ENCODE measurements at regions not wholly inside any gene's neighbourhood (a gene's known extent, or its start where the extent isn't known, plus 50 kb on each side); places are given as distances from the start of the nearest gene placed in this dataset.
A peak's percentile ranks its signal among the peaks of the same experiment; 100 is the strongest.
"Not testable (repeated sequence)": the region's sequence is repeated elsewhere in the genome, so short reads cannot be mapped to it uniquely, and the experiment has no call there.

- DNase-seq (ENCODE audit: low read depth, low spot score), result no peak
Observed at GRCh38 chr3:167001374-167001773, 378.7 kb downstream of the ZBBX start.

GRCh38 chr3:166993015-166993630 is 387.0 kb downstream of the ZBBX start:
- DNase-seq (ENCODE audit: low read depth, low spot score), result no peak

DNA sequence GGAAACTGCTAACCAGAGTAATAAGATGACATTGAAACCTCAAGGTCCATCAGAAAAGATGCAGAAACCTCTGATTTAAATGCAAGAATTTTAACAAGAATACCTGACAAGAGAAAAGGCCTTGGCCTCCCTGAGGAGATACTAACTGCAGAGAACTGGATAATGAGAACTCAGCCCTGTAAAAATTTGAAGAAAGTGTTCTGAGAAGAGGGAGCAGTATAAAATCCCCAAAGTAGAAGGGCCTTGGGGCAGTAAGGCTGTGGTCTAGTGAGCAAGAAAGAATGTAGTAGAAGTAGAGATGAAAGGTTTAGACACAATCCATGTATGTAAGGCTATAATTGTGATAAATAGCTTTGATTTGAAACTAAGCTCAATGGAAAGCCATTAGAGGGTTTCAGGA is 394.1 kb downstream of the ZBBX start:
- no peak for DNase-seq (ENCODE audit: low read depth, low spot score)

DNA sequence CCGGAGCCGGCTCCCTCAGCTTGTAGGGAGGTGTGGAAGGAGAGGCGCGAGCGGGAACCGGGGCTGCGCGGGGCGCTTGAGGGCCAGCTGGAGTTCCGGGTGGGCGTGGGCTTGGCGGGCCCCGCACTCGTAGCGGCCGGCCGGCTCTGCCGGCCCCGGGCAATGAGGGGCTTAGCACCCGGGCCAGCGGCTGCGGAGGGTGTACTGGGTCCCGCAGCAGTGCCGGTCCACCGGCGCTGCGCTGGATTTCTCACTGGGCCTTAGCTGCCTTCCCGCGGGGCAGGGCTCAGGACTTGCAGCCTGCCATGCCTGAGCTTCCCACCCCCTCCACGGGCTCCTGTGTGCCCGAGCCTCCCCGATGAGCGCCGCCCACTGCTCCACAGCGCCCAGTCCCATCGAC is 404.3 kb downstream of the ZBBX start:
- not testable (repeated sequence) for DNase-seq (ENCODE audit: low read depth, low spot score)

DNA sequence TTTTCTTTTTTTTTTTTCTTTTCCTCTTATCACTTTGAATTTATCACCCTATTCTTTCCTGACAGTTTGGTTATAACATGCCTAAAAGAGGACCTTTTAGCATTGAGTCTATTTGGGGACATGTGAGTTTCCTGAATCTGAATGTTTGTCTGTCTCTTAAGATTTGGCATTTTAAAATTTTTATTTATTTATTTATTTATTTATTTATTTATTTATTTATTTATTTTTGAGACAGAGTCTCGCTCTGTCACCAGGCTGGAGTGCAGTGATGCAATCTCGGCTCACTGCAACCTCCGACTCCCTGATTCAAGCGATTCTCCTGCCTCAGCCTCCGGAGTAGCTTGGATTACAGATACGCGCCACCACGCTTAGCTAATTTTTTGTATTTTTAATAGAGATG is 412.4 kb downstream of the ZBBX start:
- not testable (repeated sequence) for DNase-seq (ENCODE audit: low read depth, low spot score)

DNA sequence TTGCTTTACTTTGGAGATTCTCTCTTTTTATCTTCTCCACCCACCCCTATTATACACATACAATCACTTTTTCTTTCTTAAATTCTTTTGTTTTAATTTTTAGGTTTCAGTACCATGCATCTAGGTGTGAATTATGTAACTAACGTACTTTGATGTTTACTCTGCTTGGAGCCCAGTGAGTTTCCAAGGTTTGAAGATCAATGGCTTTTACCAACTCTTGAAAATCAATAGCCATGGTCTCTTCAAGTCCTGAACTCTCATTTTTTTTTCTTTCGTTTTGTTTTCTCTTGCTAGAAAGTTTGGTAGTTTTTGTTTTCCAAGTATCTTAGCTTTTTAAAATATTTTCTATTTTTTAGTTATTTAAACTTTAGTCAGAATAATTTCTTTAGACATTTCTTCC is 417.2 kb downstream of the ZBBX start:
- DNase-seq (ENCODE audit: low read depth, low spot score), result no peak

DNA sequence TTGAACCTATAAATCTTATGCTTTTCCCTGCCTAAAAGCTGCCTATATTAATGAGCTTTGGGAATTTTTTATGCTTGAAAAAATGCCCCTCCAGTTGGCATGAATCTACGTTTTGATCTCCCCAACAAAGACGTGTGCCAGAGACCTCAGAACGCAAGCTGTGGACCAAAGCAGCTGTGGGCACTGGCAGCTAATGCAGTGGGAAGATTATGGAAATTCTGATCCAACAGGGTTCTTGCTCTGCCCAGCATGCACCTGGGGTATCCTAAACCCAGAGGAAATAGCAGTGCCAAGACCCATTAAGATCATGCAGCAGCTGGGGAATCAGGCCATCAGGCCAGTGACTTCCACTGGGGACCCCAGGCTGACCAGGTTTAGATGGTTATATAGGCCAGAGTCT is 423.0 kb downstream of the ZBBX start:
- no peak for DNase-seq (ENCODE audit: low read depth, low spot score)

- DNase-seq (ENCODE audit: low read depth, low spot score), result no peak
Observed at GRCh38 chr3:166955201-166955939, 424.7 kb downstream of the ZBBX start.

- DNase-seq (ENCODE audit: low read depth, low spot score), result no peak
Observed at GRCh38 chr3:166934879-166935278, 445.2 kb downstream of the ZBBX start.

DNA sequence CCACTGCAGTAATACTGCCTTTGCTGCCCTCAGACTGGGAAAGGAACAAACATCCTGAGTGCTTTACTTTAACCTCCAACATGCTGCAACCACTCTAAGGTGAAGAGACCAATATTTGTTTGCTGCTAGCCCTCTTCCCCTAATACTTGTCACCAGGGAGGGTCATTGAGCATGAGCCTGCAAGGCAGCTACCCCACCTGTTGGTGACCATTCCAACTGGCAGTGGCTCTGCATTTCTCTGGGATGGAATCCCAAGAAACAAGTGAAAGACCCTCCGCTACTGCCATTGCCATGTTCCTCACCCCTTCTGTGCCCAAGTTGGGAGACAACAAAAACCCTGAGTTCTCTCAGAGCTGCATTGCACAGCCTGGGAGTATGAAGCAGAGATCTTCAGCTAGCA is 462.7 kb downstream of the ZBBX start:
- DNase-seq (ENCODE audit: low read depth, low spot score), result no peak

DNA sequence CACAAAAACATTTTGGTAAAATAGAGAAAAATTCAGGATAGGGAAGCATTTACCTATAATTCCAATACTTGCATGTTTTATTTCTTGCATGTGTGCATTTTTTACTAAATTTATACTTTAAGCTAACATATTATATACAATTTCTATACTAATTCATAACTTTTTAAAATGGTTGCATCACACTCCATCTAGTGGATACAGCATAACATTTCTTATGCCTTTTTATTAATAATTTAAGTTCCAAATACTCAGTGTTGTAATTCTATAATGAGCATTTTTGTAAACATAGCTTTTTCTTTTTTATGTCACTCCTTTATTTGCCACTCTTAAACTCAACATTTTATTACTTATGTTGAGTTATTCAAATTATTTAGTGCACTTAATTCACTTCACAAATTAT is 477.7 kb downstream of the ZBBX start:
- no peak for DNase-seq (ENCODE audit: low read depth, low spot score)

DNA sequence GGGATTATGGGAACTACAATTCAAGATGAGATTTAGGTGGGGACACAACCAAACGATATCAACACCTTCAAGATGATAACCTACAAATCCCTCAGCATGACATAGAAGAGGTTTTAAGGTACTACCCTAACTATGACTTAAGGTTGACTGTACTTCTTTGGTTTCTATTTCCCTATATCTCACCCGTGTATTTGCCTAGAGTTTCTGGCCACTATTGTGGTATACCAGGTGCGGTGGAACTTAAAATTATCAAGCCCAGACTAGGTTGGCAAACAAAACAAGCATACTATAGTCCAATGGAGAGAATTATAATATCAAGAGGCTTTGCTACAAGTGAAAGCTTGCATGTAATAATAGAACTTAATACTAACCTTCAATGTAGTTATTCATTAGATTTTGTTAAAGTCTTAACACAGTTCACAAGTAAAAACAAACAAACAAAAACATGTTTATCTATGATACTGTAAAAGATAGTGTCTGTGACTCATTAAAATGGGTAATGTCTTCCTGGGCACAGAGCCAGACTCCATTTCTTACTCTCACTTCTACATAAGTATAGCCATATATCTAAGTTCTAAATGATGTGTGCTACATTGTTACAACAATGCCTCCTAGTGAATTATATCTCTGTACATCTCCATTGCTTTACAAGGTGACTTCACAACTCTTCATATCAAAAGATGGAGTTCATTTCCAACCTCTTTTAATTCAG is 479.1 kb downstream of the ZBBX start:
- no peak for DNase-seq (ENCODE audit: low read depth, low spot score)

GRCh38 chr3:166897811-166898210 is 482.3 kb downstream of the ZBBX start:
- DNase-seq (ENCODE audit: low read depth, low spot score), result no peak

DNA sequence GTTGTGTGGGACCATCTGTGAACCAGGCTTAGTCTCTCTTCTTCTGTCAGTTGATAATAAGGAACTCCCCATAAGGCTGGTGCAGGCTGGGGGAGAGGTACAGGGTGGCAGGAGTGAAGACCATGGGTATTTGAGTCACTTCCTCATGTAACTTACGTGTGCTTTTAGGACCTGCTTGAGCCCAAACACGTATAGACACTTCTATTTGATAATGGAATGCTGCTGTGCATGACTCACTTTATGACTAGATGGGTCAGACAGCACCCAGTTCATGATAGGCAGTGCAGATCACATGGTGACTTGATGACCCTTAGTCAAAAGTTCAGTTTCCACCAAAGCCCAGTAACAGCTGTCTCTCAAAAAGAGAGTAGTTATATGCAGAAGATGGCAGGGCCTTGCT is 490.9 kb downstream of the ZBBX start:
- DNase-seq (ENCODE audit: low read depth, low spot score), result no peak

DNA sequence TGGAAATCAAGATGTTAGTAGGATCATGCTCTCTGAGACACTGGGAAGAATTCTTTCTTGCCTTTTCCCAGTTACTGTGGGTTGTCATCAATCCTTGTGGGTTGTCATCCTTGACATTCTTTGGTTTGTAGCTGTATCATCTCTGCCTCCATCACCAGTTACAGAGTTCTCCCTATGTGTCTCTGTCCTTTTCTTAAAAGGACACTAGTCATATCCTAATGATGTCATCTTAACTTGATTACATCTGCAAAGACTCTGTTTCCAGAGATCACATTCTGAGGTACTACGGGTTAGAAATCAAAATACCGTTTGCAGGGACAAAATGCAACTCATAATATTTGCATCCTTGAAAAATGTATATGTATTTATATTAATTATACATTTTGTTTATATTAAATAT is 500.4 kb downstream of the ZBBX start:
- no peak for DNase-seq (ENCODE audit: low read depth, low spot score)

DNA sequence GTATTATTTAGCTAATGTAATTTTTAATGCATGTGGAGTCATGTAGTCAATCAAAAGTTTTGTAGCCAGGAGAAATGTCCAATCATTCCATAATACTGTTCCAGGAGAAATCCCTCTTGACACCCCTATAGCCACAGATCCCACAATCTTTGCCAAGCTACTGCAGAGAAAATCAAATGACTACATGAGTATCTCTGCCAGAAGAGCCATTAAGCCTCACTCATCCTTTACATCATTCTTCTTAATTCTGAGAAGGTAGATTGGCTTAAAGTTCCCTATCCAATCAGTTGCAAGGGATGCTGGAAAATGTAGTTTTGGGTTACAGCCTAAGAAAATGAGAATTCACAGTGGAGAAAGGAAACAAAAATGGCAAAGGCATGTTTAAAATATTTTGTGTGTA is 502.1 kb downstream of the ZBBX start:
- DNase-seq (ENCODE audit: low read depth, low spot score), result no peak

DNA sequence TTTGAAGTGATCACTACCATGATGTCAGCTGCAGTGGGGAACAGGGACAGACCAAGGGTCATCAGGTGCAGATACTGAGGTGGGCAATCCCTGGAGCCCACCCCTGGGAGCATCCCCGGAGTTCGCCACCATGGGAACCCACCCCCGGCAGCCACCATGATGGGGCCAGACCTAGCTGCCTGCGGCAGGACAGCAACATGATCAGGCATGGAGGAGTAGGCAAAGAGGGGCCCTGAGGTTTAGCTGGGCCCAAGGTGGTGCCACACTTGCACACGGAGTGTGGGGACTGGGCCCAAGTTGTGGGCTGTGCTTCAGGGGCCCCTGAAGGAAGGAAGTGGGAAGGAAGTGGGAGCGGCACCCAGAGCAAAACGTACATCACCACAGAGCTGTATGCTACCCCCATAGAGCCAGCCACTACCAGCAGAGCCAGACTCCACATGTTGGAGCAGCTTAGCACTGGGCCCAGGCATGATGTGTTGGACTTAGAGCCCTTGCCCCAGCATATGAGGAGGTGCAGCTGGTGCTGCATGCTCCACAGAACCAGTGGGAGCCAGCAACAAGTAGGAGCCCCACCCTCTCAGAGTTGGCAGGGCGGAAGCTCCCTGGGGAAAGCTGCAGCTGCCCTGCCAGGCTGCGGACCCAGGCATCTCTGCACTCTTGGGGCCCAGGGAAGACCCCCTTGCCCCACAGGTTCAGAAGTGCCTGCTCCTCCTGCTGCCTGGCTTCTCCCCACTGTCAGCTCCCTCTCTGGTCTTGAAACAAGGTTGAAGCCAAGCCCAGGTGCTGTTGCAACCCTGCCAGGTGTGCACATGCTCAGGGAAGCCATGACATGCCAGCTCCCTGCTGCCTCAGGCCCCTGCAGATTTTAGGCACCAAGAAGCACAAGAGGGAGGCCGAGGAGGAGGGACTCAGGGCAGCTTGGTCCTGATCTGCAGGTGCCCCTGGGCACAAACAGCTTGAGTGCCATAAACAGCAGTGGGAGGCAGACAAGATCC is 515.3 kb downstream of the ZBBX start:
- DNase-seq (ENCODE audit: low read depth, low spot score), result no peak

DNA sequence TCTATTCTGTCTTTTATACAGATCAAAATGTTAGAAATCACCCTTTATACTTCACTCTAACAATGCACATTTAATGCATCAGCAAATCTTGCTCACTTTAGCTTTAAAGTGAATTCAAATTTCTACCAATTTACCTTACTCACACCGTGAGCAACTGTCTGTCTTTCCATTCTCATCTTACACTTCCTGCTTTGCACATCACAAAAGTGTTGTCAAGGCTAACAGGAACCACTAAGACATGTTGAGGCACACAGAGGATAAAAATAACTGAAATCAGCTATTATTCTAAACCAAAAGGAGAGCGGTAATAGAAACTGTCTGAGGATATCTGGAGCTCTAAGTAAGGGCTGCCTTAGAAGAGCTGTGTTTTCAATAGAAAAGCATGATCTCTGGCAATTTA is 519.9 kb downstream of the ZBBX start:
- DNase-seq (ENCODE audit: low read depth, low spot score), result no peak

DNA sequence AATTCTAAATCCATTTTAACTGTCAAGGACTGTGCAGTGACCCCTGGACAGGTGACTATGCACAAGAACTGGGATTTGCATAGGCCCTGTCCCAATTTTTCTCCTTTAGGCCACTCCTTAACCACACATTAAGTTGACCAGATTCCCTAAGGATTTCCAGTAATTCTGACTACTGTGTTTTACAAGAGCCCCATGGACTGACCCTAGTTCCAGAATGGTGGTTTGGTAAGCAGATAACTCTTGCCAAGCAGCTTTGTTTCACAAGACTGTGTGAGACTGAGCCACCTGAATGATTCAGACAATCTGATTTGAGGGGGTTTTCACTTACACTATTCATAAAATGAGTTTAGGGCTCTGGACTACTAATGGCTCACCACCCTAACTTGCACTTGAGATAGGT is 535.8 kb downstream of the ZBBX start:
- no peak for DNase-seq (ENCODE audit: low read depth, low spot score)

GRCh38 chr3:166842784-166843183 is 537.3 kb downstream of the ZBBX start:
- not testable (repeated sequence) for DNase-seq (ENCODE audit: low read depth, low spot score)

GRCh38 chr3:166837535-166837934 is 542.6 kb downstream of the ZBBX start:
- DNase-seq (ENCODE audit: low read depth, low spot score), result peak; percentile 33

DNA sequence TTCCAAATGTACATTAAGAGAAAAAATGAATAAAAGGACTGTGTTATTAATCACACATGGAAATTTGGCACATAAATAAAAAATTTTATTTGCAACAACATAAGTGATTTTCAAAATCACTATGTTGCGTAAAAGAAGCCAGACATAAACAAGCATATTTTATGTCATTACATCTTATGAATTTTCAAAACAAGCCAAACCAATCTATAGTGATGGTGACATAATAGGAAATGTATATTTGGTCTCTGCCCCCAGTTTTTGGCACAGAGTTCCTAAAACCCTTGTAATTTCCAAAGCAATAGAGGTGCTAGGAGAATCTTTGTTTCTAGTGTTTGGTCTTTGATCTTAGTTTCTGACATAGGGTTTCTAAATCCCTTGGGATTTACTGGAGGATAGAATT is 543.3 kb downstream of the ZBBX start:
- DNase-seq (ENCODE audit: low read depth, low spot score), result no peak

All from iPS DF 19.7 (cell line).